Spleen (tissue), 11 donors: ENCODE measurements at regions not wholly inside any gene's neighbourhood (a gene's known extent, or its start where the extent isn't known, plus 50 kb on each side); places are given as distances from the start of the nearest gene placed in this dataset.

Source experiments
- DNase-seq: peaks from one replicate; pipeline ENCODE4 v3.0.0-alpha.2; 2020
- H3K27ac ChIP-seq, 8 donors: fragments of 200-600 bp; sonication (generic) in 7 of 8; 1 replicate in 4 of 8; 2 replicates in 4 of 8; pipeline versions ENCODE4 v1.5.0 to v1.8.0; 2016 to 2021; ENCODE audit warnings: inconsistent platforms in 4 of 8, mild to moderate bottlenecking in 4 of 8, moderate library complexity in 1 of 8
- H3K27me3 ChIP-seq, 7 donors: fragments of 200-600 bp; sonication (generic) in 6 of 7; replicated peaks in 1 of 7; 1 replicate in 4 of 7; 2 replicates in 3 of 7; pipeline versions ENCODE4 v1.5.0 to v1.8.0; 2016 to 2021; ENCODE audit warnings: inconsistent platforms in 3 of 7, mild to moderate bottlenecking in 1 of 7
- H3K36me3 ChIP-seq, 6 donors: fragments of 200-600 bp; sonication (generic) in 5 of 6; 1 replicate in 4 of 6; 2 replicates in 2 of 6; pipeline versions ENCODE4 v1.5.0 to v1.8.0; 2016 to 2021; ENCODE audit warnings: inconsistent platforms in 2 of 6
- H3K4me1 ChIP-seq, 6 donors: fragments of 200-600 bp; sonication (generic) in 5 of 6; 1 replicate in 3 of 6; 2 replicates in 3 of 6; pipeline versions ENCODE4 v1.5.0 to v1.8.0; 2016 to 2021; ENCODE audit warnings: inconsistent platforms in 3 of 6
- H3K4me3 ChIP-seq, 8 donors: fragments of 200-600 bp; sonication (generic) in 7 of 8; 1 replicate in 4 of 8; 2 replicates in 4 of 8; pipeline versions ENCODE4 v1.5.0 to v1.8.0; 2016 to 2021; ENCODE audit warnings: inconsistent platforms in 4 of 8, mild to moderate bottlenecking in 4 of 8, moderate library complexity in 2 of 8
- H3K9me3 ChIP-seq, 8 donors: fragments of 200-600 bp; sonication (generic) in 7 of 8; 1 replicate in 4 of 8; 2 replicates in 4 of 8; pipeline versions ENCODE4 v1.5.0 to v1.8.0; 2016 to 2021; ENCODE audit warnings: inconsistent platforms in 4 of 8
- CTCF ChIP-seq, 11 experiments: fragments of 200-600 bp in 7 of 11; fragments of 450-650 bp in 4 of 11; sonication (generic) in 4 of 11; IDR thresholded peaks in 8 of 11; conservative IDR thresholded peaks in 3 of 11; 1 replicate in 7 of 11; 2 replicates in 4 of 11; pipeline versions ENCODE4 v1.4.0 to v1.8.0; 2016 to 2021; ENCODE audit warnings: antibody characterized with exemption in 11 of 11, inconsistent platforms in 4 of 11, mild to moderate bottlenecking in 1 of 11
- POLR2A ChIP-seq, 3 donors: fragments of 450-650 bp; IDR thresholded peaks; one replicate each; pipeline ENCODE4 v1.5.1; 2017; ENCODE audit warnings: antibody characterized with exemption in 3 of 3, mild to moderate bottlenecking in 1 of 3
- POLR2AphosphoS5 ChIP-seq, 3 donors: sonication (generic); formaldehyde crosslinking; IDR thresholded peaks; one replicate each; pipeline ENCODE4 v1.5.1; 2017; ENCODE audit warnings: antibody characterized with exemption in 3 of 3
- WGBS, 5 donors: extraction: QIAGEN DNeasy Blood & Tissue Kit in 3 of 5; methylation state at CpG; one replicate each; pipeline versions ENCODE4 v1.1.5 to v1.1.7; 2013 to 2018; 5-methylcytosine and 5-hydroxymethylcytosine counted together
- intact Hi-C: fragments of 100-400 bp; cut with DNase I; formaldehyde crosslinking; loops from one replicate; pipeline ENCODE4 v1.15.0; 2023; ENCODE audit warnings: low total_unique reads
- donor health status: healthy with polysubstance abuse.
- donor health status: DM: no; HTN: no; CAD: no; lungs with moderate emphysema.
- donor health status: DM: no; HTN: no; CAD: no.
- donor health status: Bipolar disorder and iron deficiency.
- donor health status: healthy.
- donor health status: DM: no; HTN: no; CAD: no.
- donor health status: DM: yes; HTN: yes; CAD: no.

- 71 to 86% (median 78%) methylated on average over 2 of the region's 2 CpGs for WGBS, 5 donors
- H3K27me3 ChIP-seq = no peaks in the 10 kb centered on the region
- H3K4me3 ChIP-seq = no peak overlapping the region
- TF ChIP-seq POLR2A (IDR thresholded peaks at IDR 0.05) (no peak), POLR2AphosphoS5 (IDR thresholded peaks at IDR 0.05) (no peak), CTCF (IDR thresholded peaks at IDR 0.05 in 8 of 11, conservative IDR thresholded peaks at IDR 0.05 in 3 of 11) (no peak)
- no peaks in the 10 kb centered on the region for H3K4me1 ChIP-seq
- peaks cover 0 to 20% (median 16%) of the 10 kb centered on the region in 8 donors for H3K9me3 ChIP-seq
- intact Hi-C loops = no loop called here
- no peak overlapping the region for H3K27ac ChIP-seq
- no peaks in the 10 kb centered on the region for H3K36me3 ChIP-seq
- no peak for DNase-seq
Measured at GRCh38 chr13:70864731-70865130, 756.5 kb upstream of the KLHL1 start.

GRCh38 chr13:70856711-70857110 is 748.5 kb upstream of the KLHL1 start:
- no peaks in the 10 kb centered on the region for H3K4me1 ChIP-seq

GRCh38 chr13:70856025-70856424 is 747.8 kb upstream of the KLHL1 start:
- DNase-seq = no peak
- no peaks in the 10 kb centered on the region for H3K27me3 ChIP-seq
- 72 to 94% (median 89%) methylated on average over 2 of the region's 2 CpGs for whole genome bisulfite sequencing, 5 donors
- H3K4me1 ChIP-seq = no peaks in the 10 kb centered on the region
- peaks cover 0 to 21% (median 11%) of the 10 kb centered on the region in 8 donors for H3K9me3 ChIP-seq
- intact Hi-C loops = no loop called here
- TF ChIP-seq CTCF (IDR thresholded peaks at IDR 0.05 in 8 of 11, conservative IDR thresholded peaks at IDR 0.05 in 3 of 11) (no peak), POLR2AphosphoS5 (IDR thresholded peaks at IDR 0.05) (no peak), POLR2A (IDR thresholded peaks at IDR 0.05) (no peak)
- no peaks in the 10 kb centered on the region for H3K36me3 ChIP-seq
- H3K4me3 ChIP-seq = no peak overlapping the region
- H3K27ac ChIP-seq = no peak overlapping the region

More at GRCh38 chr13:70856711-70857110, 748.5 kb upstream of the KLHL1 start:
- Histone ChIP-seq H3K36me3 (no peaks in the 10 kb centered on the region), H3K27me3 (no peaks in the 10 kb centered on the region), H3K9me3 (peaks cover 0 to 26% (median 17%) of the 10 kb centered on the region in 8 donors), H3K27ac (no peak overlapping the region), H3K4me3 (no peak overlapping the region)
- WGBS, 5 donors = 38 to 62% (median 55%) methylated on average over 3 of the region's 3 CpGs
- TF ChIP-seq POLR2AphosphoS5 (IDR thresholded peaks at IDR 0.05) (no peak), POLR2A (IDR thresholded peaks at IDR 0.05) (no peak), CTCF (IDR thresholded peaks at IDR 0.05 in 8 of 11, conservative IDR thresholded peaks at IDR 0.05 in 3 of 11) (no peak)
- intact Hi-C loops = no loop called here
- no peak for DNase-seq

GRCh38 chr13:70849222-70849621 is 741.0 kb upstream of the KLHL1 start:
- intact Hi-C loops = no loop called here

More at GRCh38 chr13:70849222-70849621, 741.0 kb upstream of the KLHL1 start:
- Histone ChIP-seq H3K9me3 (peaks cover 0 to 12% (median 0%) of the 10 kb centered on the region in 8 donors), H3K27ac (no peak overlapping the region), H3K27me3 (no peaks in the 10 kb centered on the region), H3K36me3 (no peaks in the 10 kb centered on the region), H3K4me1 (no peaks in the 10 kb centered on the region), H3K4me3 (no peak overlapping the region)
- no peak for DNase-seq
- TF ChIP-seq CTCF (IDR thresholded peaks at IDR 0.05 in 8 of 11, conservative IDR thresholded peaks at IDR 0.05 in 3 of 11) (no peak), POLR2A (IDR thresholded peaks at IDR 0.05) (no peak), POLR2AphosphoS5 (IDR thresholded peaks at IDR 0.05) (no peak)
- 21 to 37% (median 24%) methylated on average over 4 of the region's 4 CpGs for WGBS, 5 donors
